ENCODE measurements at regions not wholly inside any gene's neighbourhood (a gene's known extent, or its start where the extent isn't known, plus 50 kb on each side); places are given as distances from the start of the nearest gene placed in this dataset.

- ATAC-seq (no peak), FAIRE-seq (no peak), DNase-seq (ENCODE audit: low read depth in 1 of 2, low spot score in 1 of 2) (no peak)
- Histone ChIP-seq H3K27ac (no peak overlapping the region), H3K4me3 (no peak overlapping the region), H3K9me3 (no peaks in the 10 kb centered on the region), H3K4me2 (peak overlapping the region; percentile 25; the same call in 1 of the 3 replicates), H3K4me1 (peaks cover 13% of the 10 kb centered on the region)
- TF ChIP-seq CHD2 (IDR thresholded peaks at IDR 0.05; ENCODE audit: low read length, partially characterized antibody) = no peak
- no peak for TF ChIP-seq KDM5A (IDR thresholded peaks at IDR 0.05)
- TF ChIP-seq TP53 (CRISPR knock-in tag; IDR thresholded peaks at IDR 0.05) = no peak
- TF ChIP-seq CBX2 (IDR thresholded peaks at IDR 0.05; ENCODE audit: borderline replicate concordance, low read depth) = no peak
- no peak for TF ChIP-seq USF2 (IDR thresholded peaks at IDR 0.05)
- TF ChIP-seq NFE2L2 (conservative IDR thresholded peaks at IDR 0.05; ENCODE audit: low read length) = no peak
- TF ChIP-seq CEBPB (IDR thresholded peaks at IDR 0.05) = no peak
- no peak for TF ChIP-seq MYC (IDR thresholded peaks at IDR 0.05; ENCODE audit: borderline replicate concordance, low read length)
- ChIA-PET POLR2A (no interaction called here), CTCF (no interaction called here)
- WGBS (ENCODE audit: missing lambda C conversion rate) = 85% methylated on average over 3 of the region's 3 CpGs
Measured at GRCh38 chr3:18079062-18079461, 336.6 kb upstream of the TBC1D5 start.

GRCh38 chr3:18077128-18077840, 334.9 kb upstream of the TBC1D5 start:
- FAIRE-seq (no peak), DNase-seq (ENCODE audit: low read depth in 1 of 2, low spot score in 1 of 2) (no peak)
- TF ChIP-seq JUN (IDR thresholded peaks at IDR 0.05) = no peak
- no peak for TF ChIP-seq POLR2A (IDR thresholded peaks at IDR 0.05; ENCODE audit: low read length)
- TF ChIP-seq HOXA7 (CRISPR knock-in tag; IDR thresholded peaks at IDR 0.05) = no peak
- TF ChIP-seq USF2 (IDR thresholded peaks at IDR 0.05) = no peak
- TF ChIP-seq REST (IDR thresholded peaks at IDR 0.05) = no peak
- no peak for TF ChIP-seq KDM1A (IDR thresholded peaks at IDR 0.05; ENCODE audit: low read depth)
- no peak for TF ChIP-seq CEBPB (IDR thresholded peaks at IDR 0.05)
- TF ChIP-seq CHD4 (IDR thresholded peaks at IDR 0.05; ENCODE audit: borderline replicate concordance) = no peak
- no peak for TF ChIP-seq EP300 (IDR thresholded peaks at IDR 0.05)
- TF ChIP-seq MYC (IDR thresholded peaks at IDR 0.05; ENCODE audit: borderline replicate concordance, low read length) = no peak
- no peak for TF ChIP-seq FOSL2 (IDR thresholded peaks at IDR 0.05)
- TF ChIP-seq FOSL2 (CRISPR knock-in tag; IDR thresholded peaks at IDR 0.05) = no peak
- no peak for TF ChIP-seq ESRRA (IDR thresholded peaks at IDR 0.05; ENCODE audit: borderline replicate concordance, low read length)
- TF ChIP-seq HES2 (IDR thresholded peaks at IDR 0.05) = no peak
- no peak for TF ChIP-seq TP53 (CRISPR knock-in tag; IDR thresholded peaks at IDR 0.05)
- no peak for TF ChIP-seq TFCP2L1 (CRISPR knock-in tag; IDR thresholded peaks at IDR 0.05)
- TF ChIP-seq EHF (CRISPR knock-in tag; IDR thresholded peaks at IDR 0.05) = no peak

More at GRCh38 chr3:18077128-18077840, 334.9 kb upstream of the TBC1D5 start:
- Histone ChIP-seq H3K27ac (no peak overlapping the region), H3K9me3 (no peaks in the 10 kb centered on the region), H3K4me2 (no peak overlapping the region), H3K4me1 (peaks cover 13% of the 10 kb centered on the region), H3K4me3 (no peak overlapping the region)
- ChIA-PET POLR2A (no interaction called here), CTCF (no interaction called here)
- no peak for ATAC-seq
- 69% methylated on average over 7 of the region's 7 CpGs for WGBS (ENCODE audit: missing lambda C conversion rate)

Measured in A549 (cell line).